ELR (cell line): ENCODE measurements at regions not wholly inside any gene's neighbourhood (a gene's known extent, or its start where the extent isn't known, plus 50 kb on each side); places are given as distances from the start of the nearest gene placed in this dataset.

Experiments used
- DNase-seq: peaks from one replicate; pipeline ENCODE4 v3.0.0-alpha.2; 2015; ENCODE audit warnings: low read depth

DNA sequence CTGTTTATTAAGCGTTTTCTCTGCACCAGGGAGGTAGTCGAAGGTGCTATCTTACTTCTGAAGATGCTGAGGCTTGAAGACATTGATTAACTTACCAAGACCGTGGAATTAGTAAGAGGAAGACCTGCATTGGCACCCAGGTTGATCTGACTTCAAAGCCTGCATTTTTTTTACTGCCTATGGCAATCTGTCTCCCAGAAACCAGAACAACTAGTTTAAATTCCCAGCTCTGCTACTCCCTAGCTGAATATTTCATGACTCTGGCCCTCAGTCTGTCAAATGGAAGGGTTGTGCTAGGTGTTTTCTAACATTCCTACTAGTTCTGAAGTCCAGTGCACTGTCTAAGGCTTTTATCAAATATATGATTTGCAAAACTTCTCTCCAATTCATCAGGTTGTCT, 52.0 kb upstream of the GRAMD1B start:
- no peak for DNase-seq

DNA sequence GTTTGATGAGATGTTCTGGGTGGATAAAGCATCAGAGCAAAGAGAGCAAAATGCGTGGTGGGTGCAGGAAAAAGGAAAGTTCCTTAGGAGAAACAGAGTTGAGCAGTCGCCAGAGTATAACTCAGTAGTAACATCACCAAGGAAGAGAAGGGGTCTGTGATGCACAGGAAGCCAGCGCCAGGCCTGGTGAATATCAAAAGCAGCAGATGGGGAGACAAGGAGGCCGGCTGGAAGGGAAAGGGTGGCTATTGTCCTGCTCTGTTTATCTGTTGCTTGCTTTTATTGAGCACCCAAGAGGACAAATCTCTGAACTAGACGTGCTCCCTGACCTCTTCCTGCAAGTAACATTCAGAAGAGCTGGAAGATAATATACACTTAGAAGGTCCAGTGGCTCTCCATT, 52.7 kb upstream of the GRAMD1B start:
- no peak for DNase-seq

DNA sequence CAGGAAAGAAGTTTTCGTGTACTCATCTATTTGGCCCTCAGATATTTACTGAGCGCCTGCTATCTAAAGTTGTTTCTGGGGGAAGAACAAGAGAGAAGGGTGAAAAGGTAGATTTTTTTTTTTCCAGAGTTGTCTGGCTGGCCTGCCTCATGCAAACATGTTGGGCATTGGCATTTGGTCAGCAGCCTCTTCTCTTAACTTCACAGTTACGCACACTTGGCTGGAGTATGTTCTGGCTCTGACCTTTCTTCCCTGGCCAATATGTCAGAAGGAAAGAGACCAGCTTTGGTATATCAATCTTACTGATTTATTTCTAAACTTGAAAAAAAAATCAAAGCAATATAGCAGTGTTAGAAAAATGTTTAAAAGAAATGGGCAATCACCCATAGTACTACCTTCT, 54.2 kb upstream of the GRAMD1B start:
- DNase-seq: no peak

- DNase-seq: no peak
Measured at GRCh38 chr11:123374622-123374968, 55.5 kb upstream of the GRAMD1B start.

- no peak for DNase-seq
Measured at GRCh38 chr11:123373754-123374621, 56.1 kb upstream of the GRAMD1B start.

DNA sequence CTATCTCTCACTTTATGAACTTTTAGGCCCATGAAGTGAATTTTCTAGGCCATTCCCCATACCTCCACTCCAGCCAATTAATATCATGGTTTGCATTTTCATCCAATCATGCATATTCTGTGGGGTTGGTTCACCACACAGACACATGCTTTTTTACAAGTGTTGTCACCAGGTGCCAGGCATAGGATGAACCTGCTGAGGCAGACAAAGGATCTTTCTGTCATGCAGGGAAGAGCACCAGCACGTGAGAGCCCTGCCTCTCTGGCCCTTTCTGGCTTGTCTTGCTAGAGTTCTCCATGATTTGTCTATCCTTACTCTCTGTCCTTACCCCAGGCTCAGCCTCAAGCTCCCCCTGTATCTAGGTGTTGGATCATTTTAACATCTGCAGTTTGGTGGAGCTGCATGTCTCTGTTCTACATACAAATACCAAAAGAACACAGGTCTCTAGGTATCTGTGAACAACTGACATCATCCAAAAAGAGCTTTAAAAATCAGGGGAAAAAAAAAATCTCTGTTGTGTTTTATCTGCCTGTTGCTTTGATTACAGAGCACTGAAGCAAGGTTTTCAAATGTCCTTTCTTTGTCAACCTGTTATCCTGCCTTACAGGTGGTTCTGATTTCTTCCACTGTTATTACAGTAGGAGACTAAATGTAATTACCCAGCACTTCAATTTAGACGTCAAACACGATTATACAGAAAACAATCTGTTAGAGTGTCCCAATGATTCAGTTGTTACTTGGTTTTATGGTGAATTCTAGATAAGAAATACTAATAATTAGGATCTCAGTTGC, 58.4 kb upstream of the GRAMD1B start:
- no peak for DNase-seq

DNA sequence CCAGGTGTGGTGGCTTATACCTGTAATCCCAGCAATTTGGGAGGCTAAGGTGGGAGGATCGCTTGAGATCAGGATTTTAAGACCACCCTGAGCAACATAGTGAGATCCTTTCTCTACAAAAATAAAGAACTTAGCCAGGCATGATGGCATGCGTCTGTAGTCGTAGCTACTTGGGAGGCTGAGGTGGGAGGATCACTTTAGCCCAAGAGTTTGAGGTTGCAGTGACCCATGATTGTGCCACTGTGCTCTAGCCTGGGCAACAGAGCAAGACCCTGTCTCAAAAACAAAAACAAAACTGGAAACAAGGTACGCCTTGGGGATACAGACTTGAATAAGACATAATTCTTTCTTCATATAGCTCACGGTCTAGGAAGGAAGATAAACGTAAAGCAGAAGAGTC, 63.1 kb upstream of the GRAMD1B start:
- DNase-seq: no peak

DNA sequence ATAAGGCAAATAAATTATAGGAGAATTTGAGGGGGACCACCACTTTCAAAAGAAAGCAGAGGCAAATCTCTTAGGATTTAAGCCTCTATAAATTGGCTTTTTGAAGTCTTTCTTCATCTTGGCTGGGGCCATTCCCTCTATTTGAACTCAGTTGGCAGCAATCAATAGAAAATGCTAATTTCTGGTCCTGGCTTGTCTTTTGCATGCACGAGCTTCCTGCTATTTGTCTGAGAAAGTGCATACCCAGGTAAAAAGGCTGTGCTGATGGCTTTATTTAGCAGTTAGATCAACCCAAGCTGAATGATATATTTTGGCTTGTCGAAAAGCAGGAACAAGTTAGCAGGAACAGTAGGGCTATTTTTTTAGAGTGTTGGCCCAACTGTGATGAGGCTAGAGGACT, 64.1 kb upstream of the GRAMD1B start:
- no peak for DNase-seq

DNA sequence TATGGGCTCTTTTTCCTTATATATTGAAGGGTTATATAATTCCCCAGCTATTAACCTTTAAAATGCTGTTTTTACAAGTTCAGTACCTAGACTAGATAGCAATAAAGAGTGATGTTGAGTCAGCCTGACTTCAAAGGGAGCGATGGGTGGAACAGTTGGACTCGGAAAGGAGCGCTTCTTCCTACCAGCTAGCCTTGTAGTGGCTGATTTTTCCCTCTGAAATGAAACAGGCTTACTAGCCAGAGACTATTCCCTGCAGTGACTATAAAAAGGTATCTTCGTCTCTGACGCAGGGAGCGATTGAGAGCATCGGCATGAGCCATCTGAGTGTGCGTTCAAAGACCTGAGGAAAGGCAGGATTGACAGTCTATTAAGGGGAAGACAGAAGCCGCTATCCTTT, 66.0 kb upstream of the GRAMD1B start:
- no peak for DNase-seq

- DNase-seq: no peak
Measured at GRCh38 chr11:123363556-123363955, 66.5 kb upstream of the GRAMD1B start.

- DNase-seq: no peak
Measured at GRCh38 chr11:123362941-123363340, 67.1 kb upstream of the GRAMD1B start.

DNA sequence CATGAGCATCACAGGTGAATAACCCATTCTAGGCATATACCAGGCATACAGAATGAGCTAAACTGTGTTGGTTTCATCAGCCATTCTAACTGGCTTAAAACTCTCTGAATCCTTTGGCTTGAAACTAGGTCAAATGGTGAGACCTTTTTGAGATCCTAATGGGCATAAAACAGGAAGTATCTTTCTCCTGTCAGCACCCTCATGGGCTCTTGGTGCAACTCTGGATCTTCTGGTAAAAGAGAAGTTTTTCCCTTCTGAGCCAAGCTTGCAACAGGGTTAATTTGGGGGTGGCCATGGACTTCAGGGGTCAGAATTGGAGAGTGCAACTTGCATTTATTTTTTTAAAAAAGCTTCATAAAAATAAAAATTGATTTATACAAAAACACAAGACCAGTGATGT, 67.9 kb upstream of the GRAMD1B start:
- DNase-seq: no peak

DNA sequence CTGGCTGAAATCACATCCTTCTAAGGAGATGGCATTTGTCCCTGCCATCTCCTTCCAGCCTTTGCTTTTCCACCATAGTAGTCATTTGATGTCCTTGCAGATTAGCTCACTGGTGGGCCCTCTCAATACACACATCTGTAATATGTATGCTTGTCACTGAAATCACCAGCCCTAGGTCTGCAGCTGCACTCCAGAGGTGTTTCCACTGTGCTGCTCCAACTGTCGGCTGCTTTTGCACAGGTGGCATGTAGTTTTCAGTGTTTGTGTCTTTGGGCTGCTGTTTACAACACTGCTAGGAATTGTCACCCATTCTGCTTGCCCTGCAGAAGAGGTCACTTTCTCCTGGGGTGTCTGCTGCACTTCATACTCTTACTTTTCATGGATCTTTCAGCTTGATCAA, 69.0 kb upstream of the GRAMD1B start:
- DNase-seq: no peak

- no peak for DNase-seq
Measured at GRCh38 chr11:123360267-123360936, 69.7 kb upstream of the GRAMD1B start.

- DNase-seq: peak; percentile 17
Measured at GRCh38 chr11:123357990-123358827, 71.9 kb upstream of the GRAMD1B start.

GRCh38 chr11:123357353-123357989, 72.6 kb upstream of the GRAMD1B start:
- no peak for DNase-seq

DNA sequence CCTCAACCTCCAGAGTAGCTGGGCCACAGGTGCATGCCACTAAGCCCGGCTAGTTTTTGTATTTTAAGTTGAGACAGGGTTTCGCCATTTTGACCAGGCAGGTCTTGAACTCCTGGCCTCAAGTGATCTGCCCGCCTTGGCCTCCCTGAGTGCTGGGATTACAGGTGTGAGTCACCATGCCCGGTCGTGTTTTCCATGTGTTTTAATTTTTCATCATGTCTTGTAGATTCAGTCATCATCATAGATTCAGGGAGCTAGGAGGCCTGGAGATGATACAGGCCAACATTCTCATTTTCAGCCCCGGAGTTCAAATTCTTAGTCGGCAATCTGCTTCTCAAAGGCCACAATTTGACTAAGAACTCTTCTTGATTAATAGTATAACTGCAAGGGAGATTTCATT, 73.5 kb upstream of the GRAMD1B start:
- no peak for DNase-seq

- no peak for DNase-seq
Measured at GRCh38 chr11:123354371-123354975, 75.6 kb upstream of the GRAMD1B start.

GRCh38 chr11:123351375-123351774, 78.7 kb upstream of the GRAMD1B start:
- DNase-seq: no peak

- no peak for DNase-seq
Measured at GRCh38 chr11:123349382-123349781, 80.7 kb upstream of the GRAMD1B start.

- no peak for DNase-seq
Measured at GRCh38 chr11:123344790-123345357, 85.2 kb upstream of the GRAMD1B start.
